ENCODE measurements at regions not wholly inside any gene's neighbourhood (a gene's known extent, or its start where the extent isn't known, plus 50 kb on each side); places are given as distances from the start of the nearest gene placed in this dataset.

- TF ChIP-seq EZH2 (IDR thresholded peaks at IDR 0.05), result no peak
- TF ChIP-seq POLR2AphosphoS5 (IDR thresholded peaks at IDR 0.05; ENCODE audit: borderline replicate concordance, low read depth, low read length), result no peak
These were observed 819.2 kb downstream of the SATB2 start for GRCh38 chr2:198638577-198638976.
